ENCODE measurements at regions not wholly inside any gene's neighbourhood (a gene's known extent, or its start where the extent isn't known, plus 50 kb on each side); places are given as distances from the start of the nearest gene placed in this dataset.

- Histone ChIP-seq H3K27ac (ENCODE audit: low read length) (no peak overlapping the region), H3K4me1 (ENCODE audit: low read length) (no peaks in the 10 kb centered on the region), H3K36me3 (replicated peaks; ENCODE audit: insufficient read depth, low read length) (no peaks in the 10 kb centered on the region), H4K20me1 (ENCODE audit: insufficient read depth, low read length) (no peaks in the 10 kb centered on the region), H3K79me2 (ENCODE audit: low read length) (no peaks in the 10 kb centered on the region), H3K4me2 (ENCODE audit: low read depth, low read length) (no peak overlapping the region), H3K9me3 (replicated peaks; ENCODE audit: insufficient read depth, low read length) (no peaks in the 10 kb centered on the region), H3K9me2 (replicated peaks; ENCODE audit: insufficient read depth, low read length) (no peaks in the 10 kb centered on the region), H3K27me3 (replicated peaks; ENCODE audit: insufficient read depth, low read length) (no peaks in the 10 kb centered on the region), H3K9ac (ENCODE audit: low read length) (no peak overlapping the region), H3F3A (ENCODE audit: insufficient read depth, low read length) (no peaks in the 10 kb centered on the region), H2AFZ (ENCODE audit: low read length) (no peak overlapping the region), H3K4me3 (ENCODE audit: low read length) (no peak overlapping the region)
- TF ChIP-seq CTCF (IDR thresholded peaks at IDR 0.05; ENCODE audit: low read length) (no peak), EZH2 (optimal IDR thresholded peaks at IDR 0.05; ENCODE audit: low read depth, low read length) (no peak), EZH2phosphoT487 (IDR thresholded peaks at IDR 0.05; ENCODE audit: low read length) (no peak)
- DNase-seq = no peak
Observed at GRCh38 chr3:173342679-173343078, 54.9 kb upstream of the NLGN1 start.

DNA sequence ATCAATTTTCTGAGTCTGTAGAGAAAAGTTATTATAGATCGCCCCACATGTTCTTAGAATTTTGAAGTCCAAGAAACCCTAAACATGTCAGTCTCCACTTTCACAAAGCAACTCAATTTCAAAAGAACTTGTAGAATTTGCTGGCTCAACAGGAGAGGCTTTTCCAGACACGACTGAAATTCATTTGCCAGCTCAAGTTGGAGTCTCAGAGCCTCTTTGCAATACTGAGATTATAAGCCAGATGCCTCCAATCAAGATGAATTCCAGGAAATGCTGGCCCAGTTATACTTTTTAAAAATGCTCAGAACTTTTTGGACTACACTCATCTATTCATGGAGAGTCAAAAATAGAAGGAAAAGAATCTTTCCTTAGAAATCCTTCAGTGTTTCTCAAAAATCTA lies 56.9 kb upstream of the NLGN1 start:
- Histone ChIP-seq H3K9ac (ENCODE audit: low read length) (no peak overlapping the region), H3K27ac (ENCODE audit: low read length) (no peak overlapping the region), H3K36me3 (replicated peaks; ENCODE audit: insufficient read depth, low read length) (no peaks in the 10 kb centered on the region), H3K4me1 (ENCODE audit: low read length) (no peaks in the 10 kb centered on the region), H3K4me3 (ENCODE audit: low read length) (no peak overlapping the region), H3K9me3 (replicated peaks; ENCODE audit: insufficient read depth, low read length) (no peaks in the 10 kb centered on the region), H3F3A (ENCODE audit: insufficient read depth, low read length) (no peaks in the 10 kb centered on the region), H3K4me2 (ENCODE audit: low read depth, low read length) (no peak overlapping the region), H2AFZ (ENCODE audit: low read length) (no peak overlapping the region), H3K9me2 (replicated peaks; ENCODE audit: insufficient read depth, low read length) (no peaks in the 10 kb centered on the region), H3K27me3 (replicated peaks; ENCODE audit: insufficient read depth, low read length) (no peaks in the 10 kb centered on the region), H4K20me1 (ENCODE audit: insufficient read depth, low read length) (no peaks in the 10 kb centered on the region), H3K79me2 (ENCODE audit: low read length) (no peaks in the 10 kb centered on the region)
- DNase-seq = no peak
- no peak for TF ChIP-seq CTCF (IDR thresholded peaks at IDR 0.05; ENCODE audit: low read length)
- TF ChIP-seq EZH2 (optimal IDR thresholded peaks at IDR 0.05; ENCODE audit: low read depth, low read length) = no peak
- no peak for TF ChIP-seq EZH2phosphoT487 (IDR thresholded peaks at IDR 0.05; ENCODE audit: low read length)

- H3F3A ChIP-seq (ENCODE audit: insufficient read depth, low read length) = no peaks in the 10 kb centered on the region
- H4K20me1 ChIP-seq (ENCODE audit: insufficient read depth, low read length) = no peaks in the 10 kb centered on the region
- TF ChIP-seq CTCF (IDR thresholded peaks at IDR 0.05; ENCODE audit: low read length) = no peak
- no peak for TF ChIP-seq EZH2phosphoT487 (IDR thresholded peaks at IDR 0.05; ENCODE audit: low read length)
- TF ChIP-seq EZH2 (optimal IDR thresholded peaks at IDR 0.05; ENCODE audit: low read depth, low read length) = no peak
- H2AFZ ChIP-seq (ENCODE audit: low read length) = no peak overlapping the region
- DNase-seq = no peak
- no peaks in the 10 kb centered on the region for H3K27me3 ChIP-seq (replicated peaks; ENCODE audit: insufficient read depth, low read length)
- no peaks in the 10 kb centered on the region for H3K36me3 ChIP-seq (replicated peaks; ENCODE audit: insufficient read depth, low read length)
- no peak overlapping the region for H3K4me3 ChIP-seq (ENCODE audit: low read length)
- H3K4me1 ChIP-seq (ENCODE audit: low read length) = no peaks in the 10 kb centered on the region
- H3K9me2 ChIP-seq (replicated peaks; ENCODE audit: insufficient read depth, low read length) = no peaks in the 10 kb centered on the region
- H3K4me2 ChIP-seq (ENCODE audit: low read depth, low read length) = no peak overlapping the region
- no peak overlapping the region for H3K27ac ChIP-seq (ENCODE audit: low read length)
- no peak overlapping the region for H3K9ac ChIP-seq (ENCODE audit: low read length)
- no peaks in the 10 kb centered on the region for H3K79me2 ChIP-seq (ENCODE audit: low read length)
- no peaks in the 10 kb centered on the region for H3K9me3 ChIP-seq (replicated peaks; ENCODE audit: insufficient read depth, low read length)
Observed at GRCh38 chr3:173336261-173336660, 61.3 kb upstream of the NLGN1 start.
